Aorta (tissue), 5 donors: ENCODE measurements at regions not wholly inside any gene's neighbourhood (a gene's known extent, or its start where the extent isn't known, plus 50 kb on each side); places are given as distances from the start of the nearest gene placed in this dataset.

Source experiments
- ATAC-seq: fragments of 200-7000 bp; cut with Tn5 transposase; one replicate; pipeline ENCODE4 v1.9.1; 2022; ENCODE audit warnings: moderate library complexity; ENCODE audit not compliant: low FRiP score
- DNase-seq, 2 donors: peaks; one replicate each; pipeline ENCODE4 v3.0.0-alpha.2; 2020
- H3K27ac ChIP-seq, 2 donors: one replicate each; pipeline ENCODE4 v1.5.1; 2013; ENCODE audit warnings: low read length in 2 of 2, mild to moderate bottlenecking in 2 of 2, moderate library complexity in 2 of 2, control low read depth in 1 of 2, inconsistent platforms in 1 of 2, low read depth in 1 of 2
- H3K27me3 ChIP-seq, 2 donors: one replicate each; pipeline ENCODE4 v1.6.1; 2013; ENCODE audit warnings: control low read depth in 1 of 2, low read length in 1 of 2, mild to moderate bottlenecking in 1 of 2, moderate library complexity in 1 of 2; ENCODE audit not compliant: insufficient read depth in 2 of 2, control insufficient read depth in 1 of 2
- H3K36me3 ChIP-seq, 2 donors: one replicate each; pipeline ENCODE4 v1.6.1; 2013; ENCODE audit warnings: control low read depth in 1 of 2, low read length in 1 of 2, mild to moderate bottlenecking in 1 of 2; ENCODE audit not compliant: insufficient read depth in 2 of 2, control insufficient read depth in 1 of 2
- H3K4me1 ChIP-seq, 2 donors: one replicate each; pipeline ENCODE4 v1.6.1; 2013; ENCODE audit warnings: low read length in 2 of 2, control low read depth in 1 of 2, mild to moderate bottlenecking in 1 of 2, moderate library complexity in 1 of 2; ENCODE audit not compliant: insufficient read depth in 2 of 2, control insufficient read depth in 1 of 2
- H3K4me3 ChIP-seq, 2 donors: one replicate each; pipeline ENCODE4 v1.5.1; 2013; ENCODE audit warnings: low read length in 2 of 2, control low read depth in 1 of 2, mild to moderate bottlenecking in 1 of 2
- H3K9me3 ChIP-seq: one replicate; pipeline ENCODE4 v1.6.1; 2013; ENCODE audit warnings: mild to moderate bottlenecking, low read length; ENCODE audit not compliant: control insufficient read depth
- WGBS, 2 donors: extraction: QIAGEN DNeasy Blood & Tissue Kit; methylation state at CpG; one replicate each; pipeline ENCODE4 v1.1.7; 2013; 5-methylcytosine and 5-hydroxymethylcytosine counted together
- intact Hi-C, 2 donors: fragments of 100-400 bp; cut with DNase I; formaldehyde crosslinking; loops; one replicate each; pipeline versions ENCODE4 v1.14.2 to v1.15.0; 2022
- donor health status: healthy with polysubstance abuse.
- donor health status: Bipolar disorder and iron deficiency.
- donor health status: DM: no; HTN: no; CAD: no.
- donor health status: DM: no; HTN: no; CAD: no.
- donor health status: DM: yes; HTN: yes; CAD: no.

GRCh38 chr11:11186249-11186648, 166.8 kb downstream of the CSNK2A3 start:
- no peaks in the 10 kb centered on the region for H3K4me1 ChIP-seq
- no peak for DNase-seq
- no peaks in the 10 kb centered on the region for H3K36me3 ChIP-seq
- H3K27ac ChIP-seq, result no peak overlapping the region
- intact Hi-C loops, result no loop called here
- no peaks in the 10 kb centered on the region for H3K27me3 ChIP-seq
- no peak for ATAC-seq
- WGBS, 2 donors, result 94 to 96% methylated on average over 5 of the region's 5 CpGs
- no peaks in the 10 kb centered on the region for H3K9me3 ChIP-seq
- H3K4me3 ChIP-seq, result no peak overlapping the region

- no peaks in the 10 kb centered on the region for H3K27me3 ChIP-seq
- intact Hi-C loops, result no loop called here
Measured at GRCh38 chr11:11182261-11182660, 170.8 kb downstream of the CSNK2A3 start.

GRCh38 chr11:11178671-11179638, 174.1 kb downstream of the CSNK2A3 start:
- intact Hi-C loops, result no loop called here
- no peak for ATAC-seq
- no peak overlapping the region for H3K4me3 ChIP-seq
- H3K4me1 ChIP-seq, result no peaks in the 10 kb centered on the region
- no peaks in the 10 kb centered on the region for H3K9me3 ChIP-seq
- no peaks in the 10 kb centered on the region for H3K36me3 ChIP-seq
- no peak for DNase-seq
- no peak overlapping the region for H3K27ac ChIP-seq
- 70 to 75% methylated on average over 2 to 3 of the region's 3 CpGs for WGBS, 2 donors
- no peaks in the 10 kb centered on the region for H3K27me3 ChIP-seq

More at GRCh38 chr11:11182261-11182660, 170.8 kb downstream of the CSNK2A3 start:
- WGBS, 2 donors, result 92% methylated on average over 14 of the region's 14 CpGs
- DNase-seq (no peak), ATAC-seq (no peak)
- H3K27ac ChIP-seq, result no peak overlapping the region
- H3K4me3 ChIP-seq, result no peak overlapping the region
- H3K36me3 ChIP-seq, result no peaks in the 10 kb centered on the region
- H3K4me1 ChIP-seq, result no peaks in the 10 kb centered on the region
- H3K9me3 ChIP-seq, result no peaks in the 10 kb centered on the region

GRCh38 chr11:11177156-11177808, 175.8 kb downstream of the CSNK2A3 start:
- DNase-seq (no peak), ATAC-seq (no peak)
- no peak overlapping the region for H3K4me3 ChIP-seq
- 78 to 83% methylated on average over 7 of the region's 7 CpGs for WGBS, 2 donors
- no peak overlapping the region for H3K27ac ChIP-seq
- H3K9me3 ChIP-seq, result no peaks in the 10 kb centered on the region
- intact Hi-C loops, result no loop called here
- H3K36me3 ChIP-seq, result no peaks in the 10 kb centered on the region
- H3K27me3 ChIP-seq, result no peaks in the 10 kb centered on the region
- peaks cover 0 to 1% of the 10 kb centered on the region in 2 donors for H3K4me1 ChIP-seq

DNA sequence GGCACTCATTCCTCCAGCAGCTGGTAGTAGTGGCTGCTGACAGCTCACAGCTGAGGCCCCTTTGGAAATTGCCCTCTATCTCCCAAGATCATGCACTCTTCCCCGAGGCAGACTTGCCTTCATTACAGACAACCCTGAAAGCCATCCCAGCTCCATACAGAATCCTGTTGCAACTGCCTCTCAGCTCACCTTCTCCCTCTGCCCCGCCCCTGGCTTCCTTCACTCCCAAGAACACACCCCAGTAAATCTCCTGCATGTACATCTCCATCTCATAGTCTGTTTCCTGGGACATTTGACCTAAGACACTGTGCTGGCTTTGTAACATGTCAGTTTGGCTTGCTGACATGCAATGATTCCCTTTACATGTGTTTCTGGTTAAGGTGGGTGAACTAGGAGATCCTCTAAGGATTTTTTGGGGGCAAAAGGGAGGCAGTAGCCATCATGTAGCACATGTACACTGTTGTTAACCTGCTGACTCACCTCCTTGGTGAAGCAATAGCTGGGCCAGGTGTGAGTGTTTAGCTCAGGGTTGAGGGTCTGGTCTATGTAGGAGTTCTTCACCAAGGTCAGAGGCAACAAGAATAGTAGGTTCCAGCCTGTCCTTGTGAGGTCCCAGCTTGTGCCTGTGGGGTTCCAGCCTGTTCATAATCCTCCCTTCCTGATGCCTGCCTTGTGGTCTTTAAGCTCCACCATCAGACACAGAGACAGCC, 179.6 kb downstream of the CSNK2A3 start:
- DNase-seq (no peak), ATAC-seq (no peak)
- Histone ChIP-seq H3K36me3 (no peaks in the 10 kb centered on the region), H3K4me1 (peaks cover 2 to 5% of the 10 kb centered on the region in 2 donors), H3K4me3 (no peak overlapping the region), H3K27me3 (no peaks in the 10 kb centered on the region), H3K27ac (no peak overlapping the region), H3K9me3 (no peaks in the 10 kb centered on the region)
- intact Hi-C loops, result no loop called here
- 93 to 94% methylated on average over 2 of the region's 2 CpGs for WGBS, 2 donors

GRCh38 chr11:11171854-11172253, 181.2 kb downstream of the CSNK2A3 start:
- H3K27ac ChIP-seq, result no peak overlapping the region
- no peak for ATAC-seq
- H3K4me1 ChIP-seq, result peaks cover 2 to 5% of the 10 kb centered on the region in 2 donors
- H3K36me3 ChIP-seq, result no peaks in the 10 kb centered on the region
- intact Hi-C loops, result no loop called here
- no peaks in the 10 kb centered on the region for H3K27me3 ChIP-seq
- DNase-seq, result no peak
- H3K9me3 ChIP-seq, result no peaks in the 10 kb centered on the region
- no peak overlapping the region for H3K4me3 ChIP-seq
- WGBS, 2 donors, result 97% methylated on average over 1 of the region's 1 CpG

- peaks cover 2 to 5% of the 10 kb centered on the region in 2 donors for H3K4me1 ChIP-seq
- H3K36me3 ChIP-seq, result no peaks in the 10 kb centered on the region
- DNase-seq (no peak), ATAC-seq (peak; percentile 63)
- no peak overlapping the region for H3K4me3 ChIP-seq
- WGBS, 2 donors, result 12 to 30% methylated on average over 3 of the region's 3 CpGs
- no peak overlapping the region for H3K27ac ChIP-seq
- intact Hi-C loops, result no loop called here
- no peaks in the 10 kb centered on the region for H3K9me3 ChIP-seq
- no peaks in the 10 kb centered on the region for H3K27me3 ChIP-seq
Measured at GRCh38 chr11:11171285-11171684, 181.8 kb downstream of the CSNK2A3 start.

GRCh38 chr11:11170352-11171084, 182.5 kb downstream of the CSNK2A3 start:
- H3K27ac ChIP-seq, result no peak overlapping the region
- intact Hi-C loops, result no loop called here
- peaks cover 2 to 5% of the 10 kb centered on the region in 2 donors for H3K4me1 ChIP-seq

More at GRCh38 chr11:11170352-11171084, 182.5 kb downstream of the CSNK2A3 start:
- H3K9me3 ChIP-seq, result no peaks in the 10 kb centered on the region
- no peaks in the 10 kb centered on the region for H3K36me3 ChIP-seq
- ATAC-seq (no peak), DNase-seq (no peak)
- WGBS, 2 donors, result 98 to 99% methylated on average over 2 of the region's 2 CpGs
- no peak overlapping the region for H3K4me3 ChIP-seq
- no peaks in the 10 kb centered on the region for H3K27me3 ChIP-seq
